ENCODE measurements at regions not wholly inside any gene's neighbourhood (a gene's known extent, or its start where the extent isn't known, plus 50 kb on each side); places are given as distances from the start of the nearest gene placed in this dataset.
A peak's percentile ranks its signal among the peaks of the same experiment; 100 is the strongest.
"Not testable (repeated sequence)": the region's sequence is repeated elsewhere in the genome, so short reads cannot be mapped to it uniquely, and the experiment has no call there.

DNA sequence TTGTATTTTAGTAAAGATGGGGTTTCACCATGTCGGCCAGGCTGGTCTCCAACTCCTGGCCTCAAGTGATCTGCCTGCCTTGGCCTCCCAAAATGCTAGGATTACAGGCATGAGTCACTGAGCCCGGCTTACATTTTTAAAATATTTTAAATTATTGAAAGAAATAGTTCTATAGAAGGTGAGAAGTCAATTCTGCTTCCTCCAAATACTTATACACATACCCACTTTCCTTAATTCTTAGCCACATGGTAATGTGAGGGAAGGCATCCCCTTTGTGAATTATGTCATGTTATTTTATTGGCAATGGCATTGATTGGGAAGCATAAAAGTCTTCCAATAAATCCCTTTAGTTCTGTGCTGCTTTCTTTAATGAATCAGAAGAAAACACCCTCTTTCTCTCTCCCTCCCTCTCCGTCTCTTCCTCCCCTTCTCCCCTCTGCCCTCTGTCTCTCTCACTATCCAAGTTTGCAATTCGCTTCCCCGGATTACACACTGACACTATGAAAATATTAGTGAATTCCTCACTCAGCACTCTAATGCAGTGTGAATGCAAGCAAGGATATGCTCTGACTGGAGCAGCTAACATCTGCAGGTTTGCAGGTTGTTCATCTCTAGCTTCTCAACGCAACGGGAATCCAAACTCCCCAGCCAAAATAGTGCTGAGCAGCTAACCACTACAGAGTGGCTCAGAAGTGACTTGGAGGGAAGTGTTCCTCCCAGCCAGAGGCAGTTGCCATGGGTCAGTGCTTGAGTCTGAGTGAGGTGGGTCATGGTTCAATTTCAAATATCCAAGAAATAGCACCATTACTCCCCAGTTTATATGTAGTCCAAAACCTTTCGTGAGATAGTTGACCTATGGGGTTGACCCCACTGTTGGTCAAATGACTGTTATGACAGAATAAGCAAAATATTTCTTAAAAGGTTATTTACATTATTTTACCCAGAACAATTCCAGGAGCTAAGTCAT is 77.8 kb upstream of the CD55 start:
- no peak for DNase-seq

DNA sequence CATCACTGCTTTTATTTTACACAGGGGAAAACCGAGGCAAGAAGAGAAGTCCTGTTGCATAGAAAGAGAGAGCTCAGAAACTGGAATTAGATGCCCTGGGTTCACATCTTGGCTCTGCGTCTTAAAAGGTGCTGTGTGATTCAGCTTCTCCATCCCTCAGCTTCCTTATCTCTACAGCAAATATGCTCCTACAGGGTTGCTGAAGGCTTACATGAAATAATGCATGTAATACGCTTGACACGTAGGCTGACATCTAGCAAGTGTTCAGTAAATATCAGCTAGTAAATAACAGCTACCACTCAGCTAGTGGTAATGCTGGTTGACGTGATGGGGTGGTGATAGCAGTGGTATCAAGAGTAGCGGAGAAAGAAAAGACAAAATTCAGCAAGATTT is 77.1 kb upstream of the CD55 start:
- no peak for DNase-seq

DNA sequence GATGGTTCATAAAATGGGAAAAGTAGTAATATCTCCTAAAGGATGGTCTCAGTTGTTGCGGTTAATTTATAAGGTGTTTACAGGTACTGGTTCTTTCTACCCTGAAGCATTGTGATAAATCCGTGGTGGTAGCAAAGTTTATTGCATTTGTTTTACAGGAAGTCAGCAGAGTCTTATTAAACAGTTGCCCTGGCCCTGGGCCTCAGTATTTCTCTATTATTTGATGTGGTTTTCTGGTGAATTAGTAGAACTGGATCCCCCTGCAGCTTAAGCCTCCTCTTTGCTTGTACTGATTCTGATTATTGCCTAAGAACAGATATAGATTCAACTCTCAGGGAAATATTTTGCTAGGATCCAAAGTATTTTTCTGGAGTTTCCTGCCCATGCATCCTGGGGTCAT is 76.4 kb upstream of the CD55 start:
- no peak for DNase-seq

DNA sequence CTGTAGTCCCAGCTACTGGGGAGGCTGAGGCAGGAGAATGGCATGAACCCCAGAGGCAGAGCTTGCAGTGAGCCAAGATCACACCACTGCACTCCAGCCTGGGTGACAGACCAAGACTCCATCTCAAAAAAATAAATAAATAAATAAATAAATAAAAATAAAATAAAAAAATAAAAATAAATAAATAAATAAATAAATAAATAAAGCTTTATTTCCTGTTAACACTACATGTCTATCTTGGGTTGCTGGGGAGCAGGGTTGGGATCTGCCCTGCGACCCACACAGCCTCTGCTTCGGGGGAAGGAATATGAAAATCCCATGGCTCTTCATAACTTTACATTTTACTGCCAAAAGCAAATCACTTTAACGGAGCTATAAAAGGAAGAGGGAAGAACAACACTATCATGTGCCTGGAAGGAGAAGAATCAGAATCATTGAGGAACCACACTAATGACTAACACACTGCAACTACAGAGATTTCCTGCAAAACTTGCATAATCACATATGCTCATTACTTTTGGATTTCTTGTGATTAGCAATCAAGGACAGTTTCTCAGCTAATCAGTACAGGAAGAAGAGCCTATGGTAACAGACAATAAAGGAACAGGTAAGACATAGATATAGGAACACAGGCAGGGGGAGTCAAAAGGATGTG is 72.8 kb upstream of the CD55 start:
- peak; percentile 68 to 93 (median 89) for DNase-seq

DNA sequence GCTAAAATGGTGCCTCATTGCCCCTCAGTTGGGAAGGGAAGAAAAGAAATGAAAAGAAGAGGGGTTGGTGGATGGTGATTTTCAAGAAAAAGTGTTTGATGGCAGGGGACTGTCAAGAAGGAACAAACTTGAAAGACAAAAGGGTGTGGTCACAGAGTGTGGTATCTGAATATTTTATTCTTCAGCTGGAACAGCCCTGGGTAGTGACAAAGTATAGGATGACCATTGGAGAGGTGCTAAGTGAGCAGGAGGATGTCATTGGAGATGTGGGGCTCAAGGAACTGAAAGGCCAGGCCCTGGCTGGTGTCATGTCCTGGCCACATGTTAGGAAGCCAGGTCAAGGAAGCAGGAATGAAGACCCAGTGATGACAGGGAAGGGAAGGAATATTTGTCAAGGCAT is 71.0 kb upstream of the CD55 start:
- DNase-seq, result no peak

DNA sequence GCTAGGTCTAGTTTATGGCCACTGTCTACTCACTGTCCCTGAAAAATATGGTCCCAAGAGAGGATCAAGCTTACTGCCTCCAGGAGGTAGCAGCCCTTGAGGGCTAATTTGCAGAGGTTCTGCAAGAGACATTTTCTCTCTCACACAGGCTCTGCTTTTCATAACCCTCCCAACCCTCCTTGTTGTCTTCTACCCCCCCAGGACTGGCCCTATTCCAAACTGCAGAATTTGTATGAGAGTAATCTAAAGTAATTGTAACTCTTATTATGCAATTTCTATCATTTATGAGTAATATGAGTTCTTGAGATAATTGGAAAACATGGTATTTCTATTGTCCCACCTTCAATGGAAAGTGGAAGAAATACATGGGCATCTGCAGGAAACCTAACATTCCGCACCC is 70.4 kb upstream of the CD55 start:
- no peak for DNase-seq

DNA sequence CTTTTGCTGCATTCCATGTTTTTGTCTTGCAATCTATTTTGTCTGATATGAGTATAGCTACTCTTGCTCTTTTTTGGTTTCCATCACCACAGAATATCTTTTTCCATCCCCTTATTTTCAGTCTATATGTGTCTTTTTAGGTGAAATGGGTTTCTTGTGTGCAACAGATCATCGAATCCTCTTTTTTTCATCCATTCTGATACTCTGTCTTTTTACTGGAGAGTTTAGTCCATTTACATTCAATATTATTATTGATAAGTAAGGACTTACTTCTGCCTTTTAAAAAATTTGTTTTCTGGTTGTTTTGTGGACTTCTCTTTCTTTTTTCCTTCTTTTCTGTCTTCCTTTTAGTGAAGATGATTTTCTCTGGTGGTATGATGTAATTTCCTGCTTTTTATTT is 64.6 kb upstream of the CD55 start:
- no peak for DNase-seq

DNA sequence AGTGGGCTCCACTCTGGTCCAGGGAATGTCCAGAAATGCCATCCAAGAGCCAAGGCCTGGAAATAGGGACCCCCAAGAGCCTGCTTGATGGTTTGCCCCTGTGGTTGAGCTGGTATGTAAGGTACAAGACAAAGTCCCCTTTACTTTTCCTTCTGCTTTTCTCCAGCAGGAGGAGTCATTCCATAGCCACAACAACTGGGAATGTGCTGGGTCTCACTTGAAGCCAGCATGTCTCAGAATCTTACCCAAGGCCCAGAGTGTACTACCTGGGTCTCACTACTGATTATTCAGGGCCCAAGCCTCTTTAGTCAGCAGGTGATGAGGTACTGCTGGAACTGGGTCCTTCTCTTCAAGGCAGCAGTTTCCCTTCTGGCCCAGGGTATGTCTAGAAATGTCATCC is 62.1 kb upstream of the CD55 start:
- peak; percentile 45 to 54 (median 47) for DNase-seq

DNA sequence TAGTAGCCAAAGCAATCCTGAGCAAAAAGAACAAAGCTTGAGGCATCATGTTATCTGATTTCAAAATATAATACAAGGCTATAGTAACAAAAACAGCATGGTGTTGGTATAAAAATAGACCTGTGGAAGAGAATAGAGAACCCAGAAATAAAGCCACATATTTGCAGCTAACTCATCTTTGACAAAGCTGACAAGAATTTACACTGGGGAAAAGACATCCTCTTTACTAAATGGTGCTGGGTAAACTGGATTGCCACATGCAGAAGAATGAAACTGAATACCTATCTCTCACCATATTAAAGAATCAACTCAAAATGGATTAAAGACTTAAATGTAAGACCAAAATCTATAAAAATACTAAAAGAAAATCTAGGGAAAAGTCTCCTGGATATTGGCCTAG is 59.5 kb upstream of the CD55 start:
- no peak for DNase-seq

DNA sequence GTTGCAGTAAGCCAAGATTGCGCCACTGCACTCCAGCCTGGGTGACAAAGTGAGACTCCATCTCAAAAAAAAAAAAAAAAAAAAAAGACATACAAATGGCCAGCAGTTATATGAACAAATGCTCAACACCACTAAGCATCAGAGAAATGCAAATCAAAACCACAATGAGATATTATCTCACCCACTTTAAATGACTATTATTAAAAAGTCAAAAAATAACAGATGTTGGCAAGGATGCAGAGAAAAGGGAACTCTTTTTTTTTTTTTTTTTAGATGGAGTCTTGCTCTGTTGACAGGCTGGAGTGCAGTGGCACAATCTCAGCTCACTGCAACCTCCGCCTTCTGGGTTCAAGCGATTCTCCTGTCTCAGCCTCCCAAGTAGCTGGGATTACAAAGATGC is 58.6 kb upstream of the CD55 start:
- DNase-seq, result not testable (repeated sequence)

DNA sequence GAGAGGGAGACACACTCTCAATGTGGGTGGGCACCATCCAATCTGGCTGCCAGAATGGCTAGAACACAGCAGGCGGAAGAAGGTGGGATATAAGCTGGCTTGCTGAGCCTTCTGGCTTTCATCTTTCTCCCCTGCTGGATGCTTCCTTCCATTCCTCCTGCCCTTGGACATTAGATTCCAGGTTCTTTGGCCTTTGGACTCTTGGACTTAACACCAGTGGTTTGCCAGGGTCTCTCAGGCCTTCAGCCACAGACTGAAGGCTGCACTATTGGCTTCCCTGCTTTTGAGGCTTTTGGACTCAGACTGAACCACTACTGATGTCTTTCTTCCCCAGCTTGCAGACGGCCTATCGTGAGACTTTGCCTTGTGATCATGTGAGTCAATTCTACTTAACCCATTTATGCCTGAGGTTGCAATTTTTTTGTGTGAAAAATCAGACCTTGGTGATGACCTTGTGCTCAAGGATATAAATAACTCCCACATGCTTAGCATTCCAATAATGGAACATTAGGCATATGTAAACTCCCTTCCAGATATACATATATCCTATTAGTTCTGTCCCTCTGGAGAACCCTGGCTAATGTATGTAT is 56.7 kb upstream of the CD55 start:
- no peak for DNase-seq

DNA sequence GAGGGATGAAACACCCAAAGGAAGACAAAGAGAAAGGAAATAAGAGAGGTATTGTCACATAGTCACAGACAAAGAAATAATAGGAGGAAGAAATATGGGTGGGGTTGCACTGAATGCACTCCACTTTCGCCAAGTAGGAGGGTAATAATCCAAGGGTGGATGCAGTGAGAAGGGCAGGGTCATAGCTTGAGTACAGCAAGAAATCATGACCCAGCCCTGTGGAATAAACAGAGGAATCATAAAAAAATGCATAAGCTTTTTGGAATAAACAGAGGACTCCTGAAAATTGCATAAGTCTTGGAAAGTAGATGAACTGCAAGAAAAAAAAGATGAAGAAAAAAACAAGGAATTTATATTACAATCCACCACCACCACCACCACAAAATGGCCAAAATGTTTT is 53.1 kb upstream of the CD55 start:
- DNase-seq, result no peak

DNA sequence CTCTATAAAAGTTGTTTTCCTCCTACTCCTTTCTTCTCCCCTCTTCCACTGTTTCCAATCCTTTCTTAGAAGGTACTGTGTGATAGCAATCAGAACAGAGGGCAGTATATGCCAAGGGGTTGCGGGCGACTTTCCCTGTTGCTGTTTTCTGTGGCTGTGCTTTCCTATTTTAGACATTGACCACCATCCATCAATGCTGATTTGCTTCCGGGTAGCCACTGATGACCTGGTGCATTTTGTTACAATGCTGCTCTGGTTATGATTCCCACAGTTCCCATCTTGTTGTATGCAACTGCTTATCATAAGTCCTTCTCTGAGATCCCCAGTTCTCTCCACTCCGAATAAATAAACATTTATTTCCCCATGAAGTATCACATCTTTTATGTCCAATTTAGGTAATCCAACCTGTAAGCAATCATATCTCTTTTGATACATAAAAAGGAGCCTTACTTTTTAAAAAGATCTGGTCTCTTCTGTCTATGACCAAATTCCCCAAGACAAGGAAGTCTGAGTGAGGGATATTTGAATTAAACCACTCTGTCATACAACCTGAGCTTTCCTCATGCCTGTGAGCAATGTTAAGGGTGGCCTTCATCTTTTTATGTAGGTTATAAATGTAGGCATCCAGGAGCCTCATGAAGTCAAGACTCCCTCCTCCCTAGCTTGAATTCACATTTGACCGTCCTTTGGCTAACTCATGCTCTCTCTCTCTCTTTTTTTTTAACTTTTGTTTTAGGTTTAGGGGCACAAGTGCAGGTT is 52.5 kb upstream of the CD55 start:
- DNase-seq, result no peak
